WTC11 (cell line): ENCODE measurements at regions not wholly inside any gene's neighbourhood (a gene's known extent, or its start where the extent isn't known, plus 50 kb on each side); places are given as distances from the start of the nearest gene placed in this dataset.

Experiments
- ATAC-seq: fragments of 200-7000 bp; cut with Tn5 transposase; 2 replicates; pipeline ENCODE4 v1.10.0; 2021; ENCODE audit warnings: mild to moderate bottlenecking, moderate library complexity
- CTCF ChIA-PET: fragments of 300-600 bp; sonication (Branson Sonifier 250); formaldehyde crosslinking; loops from one replicate; lab custom pipeline; 2021; ENCODE audit warnings: antibody characterized with exemption; lab: Charles Lee
- POLR2A ChIA-PET: fragments of 350-600 bp; sonication (Branson Sonifier 250); formaldehyde crosslinking; loops from one replicate; lab custom pipeline; 2021; ENCODE audit warnings: antibody characterized with exemption; lab: Charles Lee
- DNase-seq: peaks from one replicate; pipeline ENCODE4 v3.0.0; 2021; ENCODE audit warnings: low spot score
- H3K27ac Mint-ChIP-seq: 2 replicates; pipeline ENCODE4 v1.8.0; 2021; ENCODE audit warnings: mixed read lengths
- H3K27me3 Mint-ChIP-seq: 2 replicates; pipeline ENCODE4 v1.8.0; 2021; ENCODE audit warnings: low read depth, mild to moderate bottlenecking, moderate library complexity, mixed read lengths
- H3K36me3 Mint-ChIP-seq: 2 replicates; pipeline ENCODE4 v1.8.0; 2021; ENCODE audit warnings: mixed read lengths
- H3K4me1 Mint-ChIP-seq: 2 replicates; pipeline ENCODE4 v1.8.0; 2022; ENCODE audit warnings: mixed read lengths
- H3K4me3 Mint-ChIP-seq: 2 replicates; pipeline ENCODE4 v1.8.0; 2021; ENCODE audit warnings: mild to moderate bottlenecking, moderate library complexity, mixed read lengths
- H3K9me3 Mint-ChIP-seq: 2 replicates; pipeline ENCODE4 v1.8.0; 2021; ENCODE audit warnings: mixed read lengths
- JAZF1 ChIP-seq: fragments of 250-450 bp; sonication (Bioruptor Pico); IDR thresholded peaks from 2 replicates; pipeline ENCODE4 v1.9.0; 2021; ENCODE audit warnings: moderate library complexity, mild to moderate bottlenecking, inconsistent platforms
- NR3C1 ChIP-seq: sonication (generic); formaldehyde crosslinking; conservative IDR thresholded peaks from 2 replicates; pipeline ENCODE4 v1.8.1; 2023; ENCODE audit warnings: low read depth, mild to moderate bottlenecking, missing genetic modification reagents
- ZNF232 ChIP-seq: sonication (generic); formaldehyde crosslinking; IDR thresholded peaks from 2 replicates; pipeline ENCODE4 v1.8.0; 2022; ENCODE audit warnings: mild to moderate bottlenecking, missing genetic modification reagents
- ZNF396 ChIP-seq: fragments of 250-450 bp; sonication (Bioruptor Pico); IDR thresholded peaks from 2 replicates; pipeline ENCODE4 v1.8.0; 2021; ENCODE audit warnings: mild to moderate bottlenecking, moderate library complexity, borderline replicate concordance
- ZNF671 ChIP-seq: fragments of 250-450 bp; sonication (Bioruptor Pico); IDR thresholded peaks from 2 replicates; pipeline ENCODE4 v1.8.0; 2021; ENCODE audit warnings: mild to moderate bottlenecking
- TF ChIP-seq, protein P1 (sequence below): sonication (generic); formaldehyde crosslinking; IDR thresholded peaks from 2 replicates; pipeline ENCODE4 v1.8.0; 2022; ENCODE audit warnings: mild to moderate bottlenecking, missing genetic modification reagents
- TF ChIP-seq, protein P2 (sequence below): sonication (generic); formaldehyde crosslinking; IDR thresholded peaks from 2 replicates; pipeline ENCODE4 v1.8.1; 2023; ENCODE audit warnings: mild to moderate bottlenecking, missing genetic modification reagents, moderate library complexity
- TF ChIP-seq, protein P3 (sequence below): sonication (generic); formaldehyde crosslinking; IDR thresholded peaks from 2 replicates; pipeline ENCODE4 v1.8.0; 2023; ENCODE audit warnings: missing genetic modification reagents, mild to moderate bottlenecking, borderline replicate concordance
- TF ChIP-seq, protein P4 (sequence below): fragments of 200-600 bp; IDR thresholded peaks from 2 replicates; pipeline ENCODE4 v1.8.0; 2022; ENCODE audit warnings: antibody characterized with exemption
- TF ChIP-seq, protein P5 (sequence below): sonication (generic); formaldehyde crosslinking; IDR thresholded peaks from 2 replicates; pipeline ENCODE4 v1.8.0; 2022; ENCODE audit warnings: mild to moderate bottlenecking, missing genetic modification reagents
- TF ChIP-seq, protein P6 (sequence below): sonication (generic); formaldehyde crosslinking; IDR thresholded peaks from 2 replicates; pipeline ENCODE4 v1.8.0; 2022; ENCODE audit warnings: mild to moderate bottlenecking, missing genetic modification reagents
- TF ChIP-seq, protein P7 (sequence below): sonication (generic); formaldehyde crosslinking; IDR thresholded peaks from 2 replicates; pipeline ENCODE4 v1.8.1; 2023; ENCODE audit warnings: mild to moderate bottlenecking, missing genetic modification reagents
- TF ChIP-seq, protein P8 (sequence below): sonication (generic); formaldehyde crosslinking; IDR thresholded peaks from 2 replicates; pipeline ENCODE4 v1.8.1; 2023; ENCODE audit warnings: mild to moderate bottlenecking, missing genetic modification reagents
- TF ChIP-seq, protein P9 (sequence below): sonication (generic); formaldehyde crosslinking; IDR thresholded peaks from 2 replicates; pipeline ENCODE4 v1.8.0; 2023; ENCODE audit warnings: missing genetic modification reagents
- TF ChIP-seq, protein P10 (sequence below): sonication (generic); formaldehyde crosslinking; IDR thresholded peaks from 2 replicates; pipeline ENCODE4 v1.8.1; 2023; ENCODE audit warnings: mild to moderate bottlenecking, missing genetic modification reagents, moderate library complexity

DNA sequence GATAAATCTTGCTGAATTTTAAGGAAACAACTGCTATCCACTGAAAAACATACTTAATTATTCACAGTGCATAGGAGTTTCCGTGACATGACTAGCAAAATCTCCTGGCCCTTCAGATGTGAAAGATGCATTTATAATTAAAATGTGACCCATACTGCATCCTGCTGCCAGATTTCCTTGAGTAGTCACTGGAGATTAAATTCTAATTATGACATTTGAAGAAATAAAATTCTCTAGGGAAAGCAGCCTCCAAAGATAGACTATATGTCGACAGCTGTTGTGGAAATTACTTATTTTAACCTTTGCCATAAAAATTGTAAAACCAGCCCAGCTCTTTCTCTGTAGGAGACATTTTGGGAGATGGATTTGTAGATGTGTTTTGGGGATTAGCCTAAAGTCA is 193.6 kb upstream of the SMC2 start (continued):
- TF ChIP-seq, protein P1, sequence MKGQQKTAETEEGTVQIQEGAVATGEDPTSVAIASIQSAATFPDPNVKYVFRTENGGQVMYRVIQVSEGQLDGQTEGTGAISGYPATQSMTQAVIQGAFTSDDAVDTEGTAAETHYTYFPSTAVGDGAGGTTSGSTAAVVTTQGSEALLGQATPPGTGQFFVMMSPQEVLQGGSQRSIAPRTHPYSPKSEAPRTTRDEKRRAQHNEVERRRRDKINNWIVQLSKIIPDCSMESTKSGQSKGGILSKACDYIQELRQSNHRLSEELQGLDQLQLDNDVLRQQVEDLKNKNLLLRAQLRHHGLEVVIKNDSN (CRISPR knock-in tag): no peak
- TF ChIP-seq, protein P2, sequence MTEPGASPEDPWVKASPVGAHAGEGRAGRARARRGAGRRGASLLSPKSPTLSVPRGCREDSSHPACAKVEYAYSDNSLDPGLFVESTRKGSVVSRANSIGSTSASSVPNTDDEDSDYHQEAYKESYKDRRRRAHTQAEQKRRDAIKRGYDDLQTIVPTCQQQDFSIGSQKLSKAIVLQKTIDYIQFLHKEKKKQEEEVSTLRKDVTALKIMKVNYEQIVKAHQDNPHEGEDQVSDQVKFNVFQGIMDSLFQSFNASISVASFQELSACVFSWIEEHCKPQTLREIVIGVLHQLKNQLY (CRISPR knock-in tag): no peak
- TF ChIP-seq, protein P3, sequence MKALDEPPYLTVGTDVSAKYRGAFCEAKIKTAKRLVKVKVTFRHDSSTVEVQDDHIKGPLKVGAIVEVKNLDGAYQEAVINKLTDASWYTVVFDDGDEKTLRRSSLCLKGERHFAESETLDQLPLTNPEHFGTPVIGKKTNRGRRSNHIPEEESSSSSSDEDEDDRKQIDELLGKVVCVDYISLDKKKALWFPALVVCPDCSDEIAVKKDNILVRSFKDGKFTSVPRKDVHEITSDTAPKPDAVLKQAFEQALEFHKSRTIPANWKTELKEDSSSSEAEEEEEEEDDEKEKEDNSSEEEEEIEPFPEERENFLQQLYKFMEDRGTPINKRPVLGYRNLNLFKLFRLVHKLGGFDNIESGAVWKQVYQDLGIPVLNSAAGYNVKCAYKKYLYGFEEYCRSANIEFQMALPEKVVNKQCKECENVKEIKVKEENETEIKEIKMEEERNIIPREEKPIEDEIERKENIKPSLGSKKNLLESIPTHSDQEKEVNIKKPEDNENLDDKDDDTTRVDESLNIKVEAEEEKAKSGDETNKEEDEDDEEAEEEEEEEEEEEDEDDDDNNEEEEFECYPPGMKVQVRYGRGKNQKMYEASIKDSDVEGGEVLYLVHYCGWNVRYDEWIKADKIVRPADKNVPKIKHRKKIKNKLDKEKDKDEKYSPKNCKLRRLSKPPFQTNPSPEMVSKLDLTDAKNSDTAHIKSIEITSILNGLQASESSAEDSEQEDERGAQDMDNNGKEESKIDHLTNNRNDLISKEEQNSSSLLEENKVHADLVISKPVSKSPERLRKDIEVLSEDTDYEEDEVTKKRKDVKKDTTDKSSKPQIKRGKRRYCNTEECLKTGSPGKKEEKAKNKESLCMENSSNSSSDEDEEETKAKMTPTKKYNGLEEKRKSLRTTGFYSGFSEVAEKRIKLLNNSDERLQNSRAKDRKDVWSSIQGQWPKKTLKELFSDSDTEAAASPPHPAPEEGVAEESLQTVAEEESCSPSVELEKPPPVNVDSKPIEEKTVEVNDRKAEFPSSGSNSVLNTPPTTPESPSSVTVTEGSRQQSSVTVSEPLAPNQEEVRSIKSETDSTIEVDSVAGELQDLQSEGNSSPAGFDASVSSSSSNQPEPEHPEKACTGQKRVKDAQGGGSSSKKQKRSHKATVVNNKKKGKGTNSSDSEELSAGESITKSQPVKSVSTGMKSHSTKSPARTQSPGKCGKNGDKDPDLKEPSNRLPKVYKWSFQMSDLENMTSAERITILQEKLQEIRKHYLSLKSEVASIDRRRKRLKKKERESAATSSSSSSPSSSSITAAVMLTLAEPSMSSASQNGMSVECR (CRISPR knock-in tag): no peak
- no peak for TF ChIP-seq JAZF1 (CRISPR knock-in tag)

DNA sequence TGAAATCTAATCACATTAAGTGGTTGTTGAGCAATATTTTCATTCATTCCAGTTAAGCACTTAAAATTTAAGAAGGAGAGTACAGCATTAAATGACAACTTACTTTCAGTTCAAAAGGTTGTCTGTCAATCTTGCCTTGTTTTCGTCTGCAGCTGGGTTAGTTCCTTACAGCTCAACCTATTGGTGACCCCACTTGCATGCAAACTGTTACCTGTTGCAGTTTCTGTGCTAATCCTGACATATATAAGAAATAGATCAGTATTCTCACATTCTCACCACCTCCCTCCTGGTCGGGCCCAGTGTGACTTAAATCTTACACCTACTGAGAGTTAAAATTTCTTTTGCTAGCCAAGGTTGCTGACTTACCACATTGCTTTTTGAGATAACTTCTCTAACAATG is 191.8 kb upstream of the SMC2 start:
- Mint-ChIP-seq H3K36me3 (no peaks in the 10 kb centered on the region), H3K9me3 (peaks cover 5% of the 10 kb centered on the region; the same call in 1 of the 2 replicates), H3K27me3 (no peaks in the 10 kb centered on the region), H3K4me3 (no peak overlapping the region), H3K27ac (no peak overlapping the region)
- ChIA-PET POLR2A (no interaction called here), CTCF (no interaction called here)
- ATAC-seq (no peak), DNase-seq (no peak)
- TF ChIP-seq, protein P4, sequence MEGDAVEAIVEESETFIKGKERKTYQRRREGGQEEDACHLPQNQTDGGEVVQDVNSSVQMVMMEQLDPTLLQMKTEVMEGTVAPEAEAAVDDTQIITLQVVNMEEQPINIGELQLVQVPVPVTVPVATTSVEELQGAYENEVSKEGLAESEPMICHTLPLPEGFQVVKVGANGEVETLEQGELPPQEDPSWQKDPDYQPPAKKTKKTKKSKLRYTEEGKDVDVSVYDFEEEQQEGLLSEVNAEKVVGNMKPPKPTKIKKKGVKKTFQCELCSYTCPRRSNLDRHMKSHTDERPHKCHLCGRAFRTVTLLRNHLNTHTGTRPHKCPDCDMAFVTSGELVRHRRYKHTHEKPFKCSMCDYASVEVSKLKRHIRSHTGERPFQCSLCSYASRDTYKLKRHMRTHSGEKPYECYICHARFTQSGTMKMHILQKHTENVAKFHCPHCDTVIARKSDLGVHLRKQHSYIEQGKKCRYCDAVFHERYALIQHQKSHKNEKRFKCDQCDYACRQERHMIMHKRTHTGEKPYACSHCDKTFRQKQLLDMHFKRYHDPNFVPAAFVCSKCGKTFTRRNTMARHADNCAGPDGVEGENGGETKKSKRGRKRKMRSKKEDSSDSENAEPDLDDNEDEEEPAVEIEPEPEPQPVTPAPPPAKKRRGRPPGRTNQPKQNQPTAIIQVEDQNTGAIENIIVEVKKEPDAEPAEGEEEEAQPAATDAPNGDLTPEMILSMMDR: no peak
- no peak for TF ChIP-seq NR3C1 (CRISPR knock-in tag)
- TF ChIP-seq, protein P5, sequence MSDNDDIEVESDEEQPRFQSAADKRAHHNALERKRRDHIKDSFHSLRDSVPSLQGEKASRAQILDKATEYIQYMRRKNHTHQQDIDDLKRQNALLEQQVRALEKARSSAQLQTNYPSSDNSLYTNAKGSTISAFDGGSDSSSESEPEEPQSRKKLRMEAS: no peak
- TF ChIP-seq ZNF671 (CRISPR knock-in tag): no peak
- TF ChIP-seq, all 79 proteins: peak for 0
- H3K4me1 Mint-ChIP-seq: peaks cover 12% of the 10 kb centered on the region

DNA sequence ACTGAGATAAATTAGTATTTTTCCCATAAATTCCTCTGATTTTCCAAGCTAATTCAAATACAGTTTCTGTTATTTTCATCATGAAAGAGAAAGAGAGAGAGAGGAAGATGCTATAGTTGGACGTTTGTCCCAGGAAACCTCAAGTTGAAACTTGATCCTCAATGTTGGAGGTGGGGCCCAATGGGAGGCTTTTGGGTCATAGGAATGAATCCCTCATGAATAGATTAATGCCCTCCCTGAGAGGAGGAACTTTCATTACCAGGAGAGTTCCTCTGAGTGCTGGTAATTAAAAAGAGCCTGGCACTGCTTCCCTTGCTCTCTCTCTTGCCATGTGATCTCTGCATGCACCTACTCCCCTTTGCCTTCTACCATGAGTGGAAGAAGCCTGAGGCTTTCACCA is 189.9 kb upstream of the SMC2 start:
- ChIA-PET CTCF (no interaction called here), POLR2A (no interaction called here)
- Mint-ChIP-seq H3K9me3 (peaks cover 5% of the 10 kb centered on the region; the same call in 1 of the 2 replicates), H3K4me1 (peaks cover 12% of the 10 kb centered on the region), H3K36me3 (no peaks in the 10 kb centered on the region), H3K4me3 (no peak overlapping the region), H3K27me3 (no peaks in the 10 kb centered on the region), H3K27ac (no peak overlapping the region)
- DNase-seq (no peak), ATAC-seq (peak; percentile 72)
- TF ChIP-seq, protein P6, sequence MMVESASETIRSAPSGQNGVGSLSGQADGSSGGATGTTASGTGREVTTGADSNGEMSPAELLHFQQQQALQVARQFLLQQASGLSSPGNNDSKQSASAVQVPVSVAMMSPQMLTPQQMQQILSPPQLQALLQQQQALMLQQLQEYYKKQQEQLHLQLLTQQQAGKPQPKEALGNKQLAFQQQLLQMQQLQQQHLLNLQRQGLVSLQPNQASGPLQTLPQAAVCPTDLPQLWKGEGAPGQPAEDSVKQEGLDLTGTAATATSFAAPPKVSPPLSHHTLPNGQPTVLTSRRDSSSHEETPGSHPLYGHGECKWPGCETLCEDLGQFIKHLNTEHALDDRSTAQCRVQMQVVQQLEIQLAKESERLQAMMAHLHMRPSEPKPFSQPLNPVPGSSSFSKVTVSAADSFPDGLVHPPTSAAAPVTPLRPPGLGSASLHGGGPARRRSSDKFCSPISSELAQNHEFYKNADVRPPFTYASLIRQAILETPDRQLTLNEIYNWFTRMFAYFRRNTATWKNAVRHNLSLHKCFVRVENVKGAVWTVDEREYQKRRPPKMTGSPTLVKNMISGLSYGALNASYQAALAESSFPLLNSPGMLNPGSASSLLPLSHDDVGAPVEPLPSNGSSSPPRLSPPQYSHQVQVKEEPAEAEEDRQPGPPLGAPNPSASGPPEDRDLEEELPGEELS (CRISPR knock-in tag): no peak
- no peak for TF ChIP-seq ZNF232
- TF ChIP-seq, protein P7, sequence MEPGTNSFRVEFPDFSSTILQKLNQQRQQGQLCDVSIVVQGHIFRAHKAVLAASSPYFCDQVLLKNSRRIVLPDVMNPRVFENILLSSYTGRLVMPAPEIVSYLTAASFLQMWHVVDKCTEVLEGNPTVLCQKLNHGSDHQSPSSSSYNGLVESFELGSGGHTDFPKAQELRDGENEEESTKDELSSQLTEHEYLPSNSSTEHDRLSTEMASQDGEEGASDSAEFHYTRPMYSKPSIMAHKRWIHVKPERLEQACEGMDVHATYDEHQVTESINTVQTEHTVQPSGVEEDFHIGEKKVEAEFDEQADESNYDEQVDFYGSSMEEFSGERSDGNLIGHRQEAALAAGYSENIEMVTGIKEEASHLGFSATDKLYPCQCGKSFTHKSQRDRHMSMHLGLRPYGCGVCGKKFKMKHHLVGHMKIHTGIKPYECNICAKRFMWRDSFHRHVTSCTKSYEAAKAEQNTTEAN (CRISPR knock-in tag): no peak
- TF ChIP-seq, protein P8, sequence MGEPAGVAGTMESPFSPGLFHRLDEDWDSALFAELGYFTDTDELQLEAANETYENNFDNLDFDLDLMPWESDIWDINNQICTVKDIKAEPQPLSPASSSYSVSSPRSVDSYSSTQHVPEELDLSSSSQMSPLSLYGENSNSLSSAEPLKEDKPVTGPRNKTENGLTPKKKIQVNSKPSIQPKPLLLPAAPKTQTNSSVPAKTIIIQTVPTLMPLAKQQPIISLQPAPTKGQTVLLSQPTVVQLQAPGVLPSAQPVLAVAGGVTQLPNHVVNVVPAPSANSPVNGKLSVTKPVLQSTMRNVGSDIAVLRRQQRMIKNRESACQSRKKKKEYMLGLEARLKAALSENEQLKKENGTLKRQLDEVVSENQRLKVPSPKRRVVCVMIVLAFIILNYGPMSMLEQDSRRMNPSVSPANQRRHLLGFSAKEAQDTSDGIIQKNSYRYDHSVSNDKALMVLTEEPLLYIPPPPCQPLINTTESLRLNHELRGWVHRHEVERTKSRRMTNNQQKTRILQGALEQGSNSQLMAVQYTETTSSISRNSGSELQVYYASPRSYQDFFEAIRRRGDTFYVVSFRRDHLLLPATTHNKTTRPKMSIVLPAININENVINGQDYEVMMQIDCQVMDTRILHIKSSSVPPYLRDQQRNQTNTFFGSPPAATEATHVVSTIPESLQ (CRISPR knock-in tag): no peak
- TF ChIP-seq, protein P9, sequence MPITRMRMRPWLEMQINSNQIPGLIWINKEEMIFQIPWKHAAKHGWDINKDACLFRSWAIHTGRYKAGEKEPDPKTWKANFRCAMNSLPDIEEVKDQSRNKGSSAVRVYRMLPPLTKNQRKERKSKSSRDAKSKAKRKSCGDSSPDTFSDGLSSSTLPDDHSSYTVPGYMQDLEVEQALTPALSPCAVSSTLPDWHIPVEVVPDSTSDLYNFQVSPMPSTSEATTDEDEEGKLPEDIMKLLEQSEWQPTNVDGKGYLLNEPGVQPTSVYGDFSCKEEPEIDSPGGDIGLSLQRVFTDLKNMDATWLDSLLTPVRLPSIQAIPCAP (CRISPR knock-in tag): no peak
- TF ChIP-seq, protein P10, sequence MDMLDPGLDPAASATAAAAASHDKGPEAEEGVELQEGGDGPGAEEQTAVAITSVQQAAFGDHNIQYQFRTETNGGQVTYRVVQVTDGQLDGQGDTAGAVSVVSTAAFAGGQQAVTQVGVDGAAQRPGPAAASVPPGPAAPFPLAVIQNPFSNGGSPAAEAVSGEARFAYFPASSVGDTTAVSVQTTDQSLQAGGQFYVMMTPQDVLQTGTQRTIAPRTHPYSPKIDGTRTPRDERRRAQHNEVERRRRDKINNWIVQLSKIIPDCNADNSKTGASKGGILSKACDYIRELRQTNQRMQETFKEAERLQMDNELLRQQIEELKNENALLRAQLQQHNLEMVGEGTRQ (CRISPR knock-in tag): no peak
- TF ChIP-seq ZNF396 (CRISPR knock-in tag): no peak
